NCI-H2107 treated with DMSO at 0.1 percent for 48 hours (cell line): ENCODE measurements at regions not wholly inside any gene's neighbourhood (a gene's known extent, or its start where the extent isn't known, plus 50 kb on each side); places are given as distances from the start of the nearest gene placed in this dataset.

Experiments
- DNase-seq: peaks from one replicate; lab custom pipeline; 2025; ENCODE audit not compliant: unreplicated experiment; lab: John Stamatoyannopoulos, UW

GRCh38 chr5:106171132-106171531, 1499.6 kb downstream of the EFNA5 start:
- DNase-seq: no peak

GRCh38 chr5:106167766-106168165, 1503.0 kb downstream of the EFNA5 start:
- no peak for DNase-seq

GRCh38 chr5:106163233-106163632, 1507.5 kb downstream of the EFNA5 start:
- DNase-seq: no peak

GRCh38 chr5:106159616-106160015, 1511.1 kb downstream of the EFNA5 start:
- DNase-seq: no peak

- no peak for DNase-seq
Measured at GRCh38 chr5:106154280-106154716, 1516.4 kb downstream of the EFNA5 start.

- DNase-seq: no peak
Measured at GRCh38 chr5:106152569-106152968, 1518.2 kb downstream of the EFNA5 start.

GRCh38 chr5:106142116-106142515, 1528.6 kb downstream of the EFNA5 start:
- no peak for DNase-seq

- no peak for DNase-seq
Measured at GRCh38 chr5:106140101-106140500, 1530.6 kb downstream of the EFNA5 start.

GRCh38 chr5:106136061-106136460, 1534.7 kb downstream of the EFNA5 start:
- DNase-seq: no peak

- no peak for DNase-seq
Measured at GRCh38 chr5:106135473-106135872, 1535.3 kb downstream of the EFNA5 start.

- DNase-seq: no peak
Measured at GRCh38 chr5:106134549-106134948, 1536.2 kb downstream of the EFNA5 start.

- DNase-seq: no peak
Measured at GRCh38 chr5:106127985-106128384, 1542.8 kb downstream of the EFNA5 start.

- DNase-seq: no peak
Measured at GRCh38 chr5:106127341-106127781, 1543.4 kb downstream of the EFNA5 start.

GRCh38 chr5:106121972-106122605, 1548.6 kb downstream of the EFNA5 start:
- DNase-seq: no peak

GRCh38 chr5:106116682-106117081, 1554.1 kb downstream of the EFNA5 start:
- DNase-seq: no peak

- no peak for DNase-seq
Measured at GRCh38 chr5:106113922-106114321, 1556.8 kb downstream of the EFNA5 start.

- no peak for DNase-seq
Measured at GRCh38 chr5:106106384-106106783, 1564.4 kb downstream of the EFNA5 start.

GRCh38 chr5:106097340-106097739, 1573.4 kb downstream of the EFNA5 start:
- DNase-seq: no peak

- DNase-seq: peak; percentile 49
Measured at GRCh38 chr5:106094839-106095238, 1575.9 kb downstream of the EFNA5 start.

GRCh38 chr5:106094204-106094607, 1576.5 kb downstream of the EFNA5 start:
- peak; percentile 80 for DNase-seq

- DNase-seq: no peak
Measured at GRCh38 chr5:106093134-106093533, 1577.6 kb downstream of the EFNA5 start.

- DNase-seq: no peak
Measured at GRCh38 chr5:106092455-106092854, 1578.3 kb downstream of the EFNA5 start.

GRCh38 chr5:106089073-106089472, 1581.7 kb downstream of the EFNA5 start:
- DNase-seq: no peak
